ENCODE measurements at regions not wholly inside any gene's neighbourhood (a gene's known extent, or its start where the extent isn't known, plus 50 kb on each side); places are given as distances from the start of the nearest gene placed in this dataset.

GRCh38 chrX:69238114-69238886, 73.0 kb upstream of the PJA1 start:
- TF ChIP-seq CTCF (conservative IDR thresholded peaks at IDR 0.05): no peak
- TF ChIP-seq EZH2 (IDR thresholded peaks at IDR 0.05; ENCODE audit: low read depth): no peak

Measured in PC-9 (cell line).